ENCODE measurements at regions not wholly inside any gene's neighbourhood (a gene's known extent, or its start where the extent isn't known, plus 50 kb on each side); places are given as distances from the start of the nearest gene placed in this dataset.

DNA sequence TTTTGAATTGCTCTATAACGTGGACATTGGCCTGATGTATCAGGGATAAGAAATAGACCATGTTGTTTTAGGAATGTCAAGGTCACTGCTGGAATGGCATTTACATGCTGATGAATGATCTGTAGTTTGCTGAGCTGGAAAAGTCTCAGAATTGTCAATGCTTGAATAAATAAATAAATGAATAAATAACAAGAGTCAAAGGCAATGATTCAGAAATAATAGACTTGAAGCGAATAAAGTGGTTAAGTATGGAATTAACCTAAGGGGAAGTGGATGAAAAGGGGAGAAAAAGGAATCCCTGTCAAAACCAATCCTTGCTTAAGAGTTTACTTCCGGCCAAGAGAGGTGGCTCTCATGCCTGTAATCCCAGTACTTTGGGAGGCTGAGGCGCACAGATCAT lies 1620.0 kb downstream of the SUCLG1 start:
- no peak for DNase-seq

DNA sequence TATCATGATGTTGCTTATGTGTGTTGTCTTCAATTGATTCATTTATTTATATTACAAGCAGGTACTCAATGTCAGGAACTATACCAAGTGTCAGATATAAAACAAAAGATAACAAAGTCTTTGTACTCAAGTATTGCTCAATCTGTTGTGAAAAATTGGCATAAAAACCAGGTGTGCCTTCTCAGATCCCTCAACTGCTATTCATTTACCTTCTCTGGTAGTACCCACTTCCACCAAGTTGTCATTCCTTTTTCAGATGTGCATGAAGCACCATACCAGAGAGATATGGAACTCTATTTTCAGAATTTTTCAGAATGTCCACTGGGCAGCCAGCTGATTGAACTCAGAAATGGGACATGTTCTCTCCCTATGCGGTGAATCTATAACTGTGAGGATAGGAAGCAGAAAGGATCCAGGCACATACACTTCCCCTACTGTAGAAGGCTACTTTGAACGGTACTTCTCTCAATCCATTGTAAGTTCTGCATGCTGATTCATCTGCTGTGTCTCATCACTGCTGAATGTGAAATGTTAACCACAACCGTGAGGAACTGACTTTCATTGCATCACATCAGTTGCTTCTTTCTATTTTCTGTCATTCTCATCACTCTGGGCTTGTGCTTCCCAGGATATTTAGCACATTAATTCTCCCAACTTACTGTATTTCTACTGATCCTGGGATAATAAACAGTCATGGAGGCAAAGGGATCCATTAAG lies 1621.3 kb downstream of the SUCLG1 start:
- no peak for DNase-seq

GRCh38 chr2:82834893-82835292 lies 1624.2 kb downstream of the SUCLG1 start:
- no peak for DNase-seq

GRCh38 chr2:82827426-82827825 lies 1631.7 kb downstream of the SUCLG1 start:
- DNase-seq, result no peak

GRCh38 chr2:82826437-82826836 lies 1632.6 kb downstream of the SUCLG1 start:
- no peak for DNase-seq

DNA sequence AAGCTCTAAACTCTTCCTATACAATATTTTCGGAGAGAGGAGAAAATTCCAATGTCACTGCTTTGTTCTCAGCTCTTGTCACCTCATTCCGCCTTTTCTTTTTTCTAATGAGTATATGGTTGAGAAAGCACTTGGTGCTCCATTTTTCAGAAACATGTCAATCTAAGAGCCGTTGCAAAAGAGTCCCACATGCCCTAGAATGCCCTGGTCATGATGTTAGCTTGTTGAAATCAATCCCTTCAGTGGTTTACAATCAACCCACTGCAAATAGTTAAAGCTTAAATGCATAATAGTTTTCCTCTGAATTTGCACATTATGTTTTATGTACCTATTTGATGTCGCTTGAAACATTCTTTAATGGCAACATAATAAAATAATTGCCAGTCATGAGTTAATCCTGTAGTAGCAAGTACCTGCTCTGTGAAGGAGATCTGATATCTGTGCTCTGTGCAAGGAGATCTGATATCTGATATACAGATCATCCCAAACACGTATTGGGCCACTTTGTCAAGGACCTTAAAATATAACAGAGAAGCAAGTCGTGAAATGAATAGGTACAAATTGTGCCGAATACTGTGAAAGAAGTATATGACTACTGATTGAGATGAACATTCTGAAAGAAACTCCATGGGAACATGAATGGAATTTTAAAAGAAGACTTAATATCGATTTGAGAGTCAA lies 1633.5 kb downstream of the SUCLG1 start:
- no peak for DNase-seq

- no peak for DNase-seq
Measured at GRCh38 chr2:82823892-82824291, 1635.2 kb downstream of the SUCLG1 start.

DNA sequence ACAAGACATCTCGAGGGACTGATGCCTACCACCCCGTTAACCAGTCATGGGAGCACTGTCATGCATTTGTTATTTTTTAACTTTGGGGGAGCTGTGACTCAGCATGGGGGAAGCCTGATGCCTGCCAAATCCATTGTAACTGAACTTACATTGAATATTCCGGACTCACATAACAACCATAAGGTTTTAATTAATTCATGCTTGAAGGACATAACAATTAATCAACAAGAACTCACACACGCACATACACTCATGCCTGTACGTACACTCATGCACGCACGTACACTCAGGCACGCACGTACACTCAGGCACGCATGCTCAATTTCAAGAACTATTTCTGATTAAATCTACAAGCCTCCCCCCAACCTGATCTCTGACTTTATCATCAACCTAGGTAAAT lies 1639.1 kb downstream of the SUCLG1 start:
- DNase-seq, result no peak

- no peak for DNase-seq
Measured at GRCh38 chr2:82814146-82814545, 1644.9 kb downstream of the SUCLG1 start.

- DNase-seq, result no peak
Measured at GRCh38 chr2:82811946-82812345, 1647.1 kb downstream of the SUCLG1 start.

- no peak for DNase-seq
Measured at GRCh38 chr2:82803307-82803706, 1655.8 kb downstream of the SUCLG1 start.

DNA sequence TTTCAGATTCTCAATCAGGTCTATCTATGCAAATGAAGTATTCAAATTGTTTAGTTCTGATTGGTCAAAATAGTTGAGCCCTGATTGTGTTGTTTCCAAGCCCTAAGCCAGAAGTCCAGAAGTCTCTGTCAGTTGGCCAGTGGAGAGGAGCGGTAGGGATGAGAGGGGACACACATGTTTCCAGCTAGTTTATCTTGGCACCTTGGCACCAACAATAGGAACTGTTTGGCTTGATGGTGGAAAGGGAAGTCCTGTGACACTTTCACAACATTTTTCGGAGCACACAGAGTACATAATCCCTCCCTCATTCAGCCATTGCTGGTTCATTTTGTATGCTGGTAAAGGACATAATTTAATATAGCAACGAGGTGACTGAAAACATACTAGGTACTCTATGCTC lies 1661.6 kb downstream of the SUCLG1 start:
- DNase-seq, result no peak

DNA sequence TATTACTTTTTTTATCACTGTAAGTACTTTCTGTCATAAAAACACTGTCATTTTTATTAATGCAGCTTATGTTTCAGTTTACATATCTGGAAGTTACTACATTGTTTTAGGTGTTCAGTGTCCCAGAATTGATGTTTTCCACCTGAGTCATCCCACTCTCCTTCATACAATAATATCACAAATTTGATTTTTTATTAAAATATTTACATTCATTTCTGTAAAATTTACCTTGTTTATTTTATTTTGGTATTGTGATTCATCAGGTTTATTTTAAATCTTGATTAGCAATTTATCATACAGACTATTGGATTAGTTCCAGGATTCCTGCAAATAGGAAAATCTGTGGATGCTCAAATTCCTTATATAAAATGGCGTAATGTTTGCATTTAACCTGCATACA lies 1662.9 kb downstream of the SUCLG1 start:
- no peak for DNase-seq

DNA sequence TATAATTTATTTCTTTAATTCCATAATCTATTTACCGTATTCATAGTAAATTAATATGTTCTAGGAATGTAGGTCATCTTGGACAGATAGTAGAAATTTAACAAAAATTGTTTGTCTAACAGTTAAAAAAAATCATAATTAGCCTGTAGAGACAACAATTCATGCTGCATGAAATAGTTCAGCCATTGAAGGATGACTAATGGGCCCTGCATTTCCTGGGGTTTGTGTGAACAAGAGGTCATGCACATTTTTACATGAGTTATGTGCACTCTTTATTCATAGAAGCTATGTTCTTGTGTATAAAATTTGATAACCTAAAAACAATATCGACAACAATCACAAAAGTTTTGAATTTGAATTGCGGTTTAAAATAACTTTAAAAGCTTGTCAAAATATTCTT lies 1663.6 kb downstream of the SUCLG1 start:
- no peak for DNase-seq

DNA sequence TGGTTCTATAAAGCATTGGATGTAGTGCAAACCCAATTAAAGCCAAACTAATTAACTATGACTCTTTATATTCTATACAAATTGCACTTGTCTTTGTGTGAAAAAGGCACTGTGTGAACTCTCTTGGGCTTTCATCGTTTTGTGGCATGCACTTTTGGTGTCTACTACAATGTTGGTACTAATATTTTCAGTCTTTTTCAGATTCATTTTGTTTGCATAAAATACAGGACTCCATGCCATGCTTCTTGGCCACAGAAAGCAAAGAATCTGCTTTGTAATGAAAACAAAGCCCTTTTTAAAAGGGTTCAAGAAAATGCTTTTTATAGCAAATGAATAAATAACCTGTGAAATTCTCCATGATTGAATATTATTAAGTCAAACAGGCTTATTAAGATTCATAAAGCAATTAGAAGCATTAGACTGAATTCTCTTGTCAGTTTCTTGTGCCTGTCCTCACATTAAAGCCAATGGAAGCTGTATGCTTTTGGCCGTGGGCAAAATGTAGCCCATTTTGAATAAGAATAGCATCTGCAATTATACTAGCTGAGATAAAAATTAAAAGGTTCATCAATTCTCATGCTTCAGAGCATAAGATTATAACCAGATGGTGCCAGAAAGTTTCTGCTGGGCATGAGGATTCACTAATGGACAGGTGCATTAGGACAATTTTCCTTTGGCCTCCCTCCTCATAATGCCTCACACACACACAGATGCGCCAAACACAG lies 1665.2 kb downstream of the SUCLG1 start:
- no peak for DNase-seq

DNA sequence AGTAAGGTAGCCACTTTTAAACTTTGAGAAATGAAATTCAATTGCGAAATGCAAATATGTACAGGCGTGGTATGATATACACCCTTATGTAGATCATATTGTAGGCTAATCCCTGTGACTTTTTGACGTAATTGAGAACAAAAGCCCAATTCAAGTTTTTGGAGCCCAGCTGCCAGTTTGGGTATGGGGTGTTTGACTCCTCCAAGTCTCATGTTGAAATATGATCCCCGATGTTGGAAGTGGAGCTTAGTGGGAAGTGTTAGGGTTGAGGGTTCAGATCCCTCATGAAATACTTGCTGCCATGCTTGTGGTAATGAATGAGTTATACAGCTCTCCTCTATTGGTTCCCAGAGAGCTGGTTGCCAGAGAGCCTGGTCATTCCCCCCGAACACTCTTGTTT lies 1666.8 kb downstream of the SUCLG1 start:
- no peak for DNase-seq

DNA sequence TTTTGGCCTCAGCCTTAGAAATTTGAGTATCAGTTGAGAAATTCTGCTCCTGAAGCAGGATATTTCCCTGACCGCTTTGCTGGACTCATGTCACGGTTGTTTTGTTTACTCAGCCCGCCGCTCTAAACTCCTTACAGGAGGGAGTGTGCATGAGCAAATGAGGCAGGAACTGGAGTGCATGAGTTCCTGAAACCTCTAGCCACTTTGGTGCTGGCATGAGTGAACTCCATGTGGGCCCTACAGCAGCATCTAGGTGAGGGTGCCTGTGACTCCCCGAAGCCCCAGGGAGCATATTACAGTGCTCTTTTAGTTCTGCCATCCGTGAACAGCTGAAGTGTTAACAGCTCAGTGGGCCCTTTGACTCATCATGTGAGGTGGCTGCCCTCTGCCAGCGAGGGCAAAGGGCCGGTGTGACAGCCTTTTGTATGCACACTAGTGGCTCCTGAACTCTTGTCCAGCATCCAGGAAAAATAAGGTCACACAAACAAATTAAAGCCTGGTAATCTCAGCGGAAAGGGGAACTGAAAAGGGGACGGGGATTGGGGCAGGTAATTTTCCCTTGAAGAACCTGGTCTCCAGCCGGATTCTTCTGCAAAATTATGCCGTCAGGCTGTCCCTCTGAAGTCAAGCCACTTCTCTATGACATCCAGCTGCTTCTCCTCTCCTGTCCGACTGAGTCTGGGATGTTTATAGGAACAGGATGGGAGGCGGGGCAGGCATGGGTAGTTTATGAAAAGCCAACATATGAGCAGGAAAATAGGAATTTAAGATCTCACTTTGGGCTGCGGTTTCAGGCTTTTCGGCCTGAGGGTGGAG lies 1668.7 kb downstream of the SUCLG1 start:
- no peak for DNase-seq

DNA sequence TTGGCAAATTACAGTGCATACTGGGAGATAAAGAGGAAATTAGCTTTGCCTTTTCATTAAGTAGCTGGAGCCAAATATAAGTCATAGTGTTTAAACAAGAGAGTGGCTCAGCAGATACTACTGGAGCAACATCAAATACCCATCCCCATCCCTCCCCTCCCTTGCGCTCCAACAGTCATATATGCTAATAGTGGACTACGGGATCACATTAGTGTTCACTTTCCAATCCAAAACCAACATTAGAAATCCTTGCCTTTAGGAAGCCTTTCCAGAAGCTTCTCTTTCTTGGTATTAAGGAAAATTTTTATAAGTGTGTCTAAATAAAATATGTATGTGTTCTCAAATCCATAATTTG lies 1669.3 kb downstream of the SUCLG1 start:
- DNase-seq, result no peak

GRCh38 chr2:82781176-82781915 lies 1677.7 kb downstream of the SUCLG1 start:
- no peak for DNase-seq

GRCh38 chr2:82780050-82780449 lies 1679.0 kb downstream of the SUCLG1 start:
- no peak for DNase-seq

DNA sequence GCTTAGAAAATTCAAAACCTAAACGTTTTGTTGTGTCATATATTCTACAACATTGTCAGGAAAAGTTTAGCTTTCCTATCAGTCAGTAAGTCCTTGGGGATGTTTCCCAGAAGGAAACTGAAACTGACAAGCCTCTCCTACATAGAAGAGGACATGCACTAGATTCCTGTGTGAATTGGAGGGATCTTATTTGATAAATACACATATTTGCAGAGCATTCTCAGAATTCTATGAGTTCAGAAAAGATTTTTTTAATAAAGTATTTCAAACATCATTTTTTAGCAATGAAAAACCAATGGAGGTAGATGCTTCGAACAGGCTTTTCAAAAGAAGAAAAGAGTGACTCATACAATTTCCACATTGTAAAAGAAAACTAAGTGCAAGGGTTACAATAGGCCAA lies 1706.7 kb downstream of the SUCLG1 start:
- DNase-seq, result no peak

DNA sequence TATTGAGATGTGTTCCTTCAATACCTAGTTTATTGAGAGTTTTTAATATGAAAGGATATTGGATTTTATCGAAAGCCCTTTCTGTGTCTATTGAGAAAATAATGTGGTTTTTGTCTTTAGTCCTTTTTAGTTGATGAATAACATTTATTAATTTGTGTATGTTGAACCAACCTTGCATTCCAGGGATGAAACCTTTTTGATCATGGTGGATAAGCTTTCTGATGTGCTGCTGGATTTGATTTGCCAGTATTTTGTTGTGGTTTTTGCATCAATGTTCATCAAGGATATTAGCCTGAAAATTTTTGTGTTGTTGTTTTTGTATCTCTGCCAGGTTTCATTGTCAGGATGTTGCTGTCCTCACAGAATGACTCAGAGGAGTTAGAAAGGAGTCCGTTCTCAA lies 1710.4 kb downstream of the SUCLG1 start:
- no peak for DNase-seq

- DNase-seq, result no peak
Measured at GRCh38 chr2:82740527-82740926, 1718.6 kb downstream of the SUCLG1 start.

All from NCI-H1092 (cell line).